CD4-positive, alpha-beta memory T cell (primary cell): ENCODE measurements at regions not wholly inside any gene's neighbourhood (a gene's known extent, or its start where the extent isn't known, plus 50 kb on each side); places are given as distances from the start of the nearest gene placed in this dataset.

ENCODE experiments used
- CTCF ChIA-PET: fragments of 350-600 bp; sonication (Branson Sonifier 250); formaldehyde crosslinking; loops from one replicate; lab custom pipeline; 2021; ENCODE audit warnings: inconsistent platforms; ENCODE audit not compliant: partially characterized antibody; lab: Charles Lee
- POLR2A ChIA-PET: fragments of 350-600 bp; sonication (Branson Sonifier 250); formaldehyde crosslinking; loops from one replicate; lab custom pipeline; 2021; ENCODE audit not compliant: partially characterized antibody; lab: Charles Lee
- DNase-seq, 5 donors: peaks; one replicate each; pipeline versions ENCODE4 v3.0.0 to v3.0.0-alpha.2; 2020 to 2022; ENCODE audit warnings: mixed read lengths in 1 of 5
- H3K27ac ChIP-seq: one replicate; pipeline ENCODE4 v1.7.0; 2013; ENCODE audit warnings: low read depth, low read length
- H3K27me3 ChIP-seq: 2 replicates; pipeline ENCODE4 v1.7.0; 2013; ENCODE audit warnings: mild to moderate bottlenecking, low read length, moderate library complexity; ENCODE audit not compliant: insufficient read depth
- H3K36me3 ChIP-seq: 2 replicates; pipeline ENCODE4 v1.7.0; 2013; ENCODE audit warnings: mild to moderate bottlenecking, low read length, moderate library complexity; ENCODE audit not compliant: insufficient read depth
- H3K4me1 ChIP-seq: 2 replicates; pipeline ENCODE4 v1.7.0; 2013; ENCODE audit warnings: mild to moderate bottlenecking, low read length, moderate library complexity; ENCODE audit not compliant: insufficient read depth
- H3K4me3 ChIP-seq, 2 donors: one replicate each; pipeline ENCODE4 v1.7.0; 2013; ENCODE audit warnings: low read length in 2 of 2, mild to moderate bottlenecking in 1 of 2
- H3K9me3 ChIP-seq, 2 donors: one replicate each; pipeline ENCODE4 v1.7.0; 2013; ENCODE audit warnings: low read length in 2 of 2, control low read depth in 1 of 2; ENCODE audit not compliant: control insufficient read depth in 1 of 2
- H3K27ac Mint-ChIP-seq, 7 donors: one replicate each; pipeline ENCODE4 v1.8.0; 2020 to 2021; ENCODE audit warnings: mixed read lengths in 7 of 7, mild to moderate bottlenecking in 6 of 7, inconsistent platforms in 3 of 7, moderate library complexity in 3 of 7
- H3K27me3 Mint-ChIP-seq, 2 donors: one replicate each; pipeline ENCODE4 v1.8.0; 2020 to 2021; ENCODE audit warnings: mixed read lengths in 2 of 2
- H3K36me3 Mint-ChIP-seq, 2 donors: one replicate each; pipeline ENCODE4 v1.8.0; 2020 to 2021; ENCODE audit warnings: mixed read lengths in 2 of 2, inconsistent platforms in 1 of 2, mild to moderate bottlenecking in 1 of 2
- H3K4me1 Mint-ChIP-seq, 4 donors: one replicate each; pipeline ENCODE4 v1.8.0; 2020 to 2021; ENCODE audit warnings: mixed read lengths in 4 of 4, mild to moderate bottlenecking in 1 of 4
- H3K4me3 Mint-ChIP-seq, 8 donors: one replicate each; pipeline ENCODE4 v1.8.0; 2020 to 2021; ENCODE audit warnings: mixed read lengths in 8 of 8, mild to moderate bottlenecking in 7 of 8, moderate library complexity in 6 of 8, inconsistent platforms in 3 of 8
- H3K9me3 Mint-ChIP-seq, 8 donors: one replicate each; pipeline ENCODE4 v1.8.0; 2020 to 2021; ENCODE audit warnings: mixed read lengths in 8 of 8, mild to moderate bottlenecking in 5 of 8, inconsistent platforms in 3 of 8, moderate library complexity in 1 of 8
- intact Hi-C: fragments of 100-400 bp; cut with micrococcal nuclease; formaldehyde crosslinking; loops from one replicate; pipeline ENCODE4 v1.15.1; 2023

- no peak overlapping the region for H3K27ac ChIP-seq
- H3K4me3 Mint-ChIP-seq, result peak overlapping the region in 1 of 8 donors; percentile 10
- peak in 1 of 5 donors; percentile 12 for DNase-seq
- no peaks in the 10 kb centered on the region for H3K36me3 Mint-ChIP-seq
- H3K27ac Mint-ChIP-seq, result peak overlapping the region in 1 of 7 donors; percentile 66
- H3K27me3 Mint-ChIP-seq, result no peaks in the 10 kb centered on the region
- intact Hi-C loops, result loop anchor here (5.0 kb wide), 1 partner anchor 46 kb away; no protein-coding TSS in a partner anchor
- H3K27me3 ChIP-seq, result no peaks in the 10 kb centered on the region
- H3K9me3 Mint-ChIP-seq, result no peaks in the 10 kb centered on the region
- H3K9me3 ChIP-seq, result no peaks in the 10 kb centered on the region
- no peak overlapping the region for H3K4me3 ChIP-seq
- peaks cover 35% of the 10 kb centered on the region for H3K4me1 ChIP-seq
- peaks cover 23 to 53% (median 29%) of the 10 kb centered on the region in 4 donors for H3K4me1 Mint-ChIP-seq
- ChIA-PET POLR2A (interaction anchor here (0.7 to 1.2 kb wide), 3 partner anchors 13 to 431 kb away, joined by 3 to 4 read pairs (median 4); partner anchors contain the start of gene TLE3), CTCF (interaction anchor here (1.4 kb wide), 1 partner anchor 310 kb away, joined by 3 read pairs; no protein-coding TSS in a partner anchor)
- H3K36me3 ChIP-seq, result no peaks in the 10 kb centered on the region
Measured at GRCh38 chr15:69666441-69666882, 213.8 kb downstream of the RPLP1 start.

DNA sequence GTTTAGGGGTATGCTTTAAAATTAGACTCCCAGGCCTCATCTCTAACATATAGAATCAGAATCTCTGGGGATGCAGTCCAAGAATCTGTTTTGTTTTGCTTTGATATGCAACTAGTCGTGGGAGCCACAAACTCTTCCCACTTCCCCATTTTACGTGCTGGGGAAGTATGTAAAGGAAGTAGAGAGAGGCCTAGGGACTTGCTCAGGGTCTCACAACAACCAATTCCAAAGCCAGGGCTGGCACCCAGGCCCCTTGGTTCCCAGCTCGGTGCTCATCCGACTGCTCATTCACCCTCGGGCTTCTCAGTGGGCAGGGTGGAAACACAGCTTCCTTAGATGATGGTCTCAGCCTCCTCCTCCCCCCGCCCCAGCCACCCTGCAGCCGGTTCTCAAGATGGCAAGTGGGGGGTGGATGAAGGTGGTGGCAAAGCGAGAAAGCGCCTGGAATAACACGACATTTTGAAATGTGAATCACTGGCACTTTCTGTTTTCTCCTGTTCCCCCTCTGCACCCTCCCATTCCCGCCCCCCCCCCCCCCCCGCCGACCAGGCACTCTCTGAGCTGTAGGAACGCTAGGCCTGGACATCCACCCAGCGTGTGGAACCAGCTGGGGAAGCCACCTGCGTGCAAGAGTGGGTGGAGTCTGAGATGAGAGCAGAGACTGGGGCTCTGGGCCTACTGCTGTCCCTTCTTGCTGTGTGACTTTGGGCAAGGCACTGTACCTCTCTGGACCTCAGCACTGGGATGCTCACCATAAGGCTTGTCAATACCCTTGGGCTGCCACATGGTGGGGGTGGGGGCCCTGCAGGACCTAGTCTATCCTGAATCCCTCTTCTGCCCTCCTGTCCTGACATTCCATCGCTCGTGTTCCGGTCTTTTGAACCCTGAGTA is 214.5 kb downstream of the RPLP1 start:
- no peak overlapping the region for H3K4me3 Mint-ChIP-seq
- no peak overlapping the region for H3K27ac ChIP-seq

GRCh38 chr15:69668039-69668705 is 215.6 kb downstream of the RPLP1 start:
- intact Hi-C loops, result loop anchor here (5.0 kb wide), 1 partner anchor 44 kb away; no protein-coding TSS in a partner anchor
- H3K27me3 Mint-ChIP-seq, result no peaks in the 10 kb centered on the region
- Histone ChIP-seq H3K36me3 (no peaks in the 10 kb centered on the region), H3K4me1 (peaks cover 35% of the 10 kb centered on the region), H3K27ac (no peak overlapping the region), H3K4me3 (no peak overlapping the region), H3K27me3 (no peaks in the 10 kb centered on the region), H3K9me3 (no peaks in the 10 kb centered on the region)
- peak in 1 of 5 donors; percentile 2 for DNase-seq
- POLR2A ChIA-PET, result interaction anchor here (0.7 to 3.0 kb wide), 8 partner anchors 10 to 835 kb away, joined by 3 to 18 read pairs (median 6); partner anchors contain the start of gene TLE3
- peaks cover 23 to 56% (median 27%) of the 10 kb centered on the region in 4 donors for H3K4me1 Mint-ChIP-seq
- H3K4me3 Mint-ChIP-seq, result peak overlapping the region in 3 of 8 donors; percentile 13 to 78 (median 38)
- peak overlapping the region; percentile 41 to 85 (median 57) for H3K27ac Mint-ChIP-seq
- no peaks in the 10 kb centered on the region for H3K9me3 Mint-ChIP-seq
- no peaks in the 10 kb centered on the region for H3K36me3 Mint-ChIP-seq
- CTCF ChIA-PET, result interaction anchor here (0.9 to 1.4 kb wide), 2 partner anchors 60 to 90 kb away, joined by 3 to 4 read pairs; no protein-coding TSS in a partner anchor

More for the DNA sequence above, 214.5 kb downstream of the RPLP1 start:
- H3K27ac Mint-ChIP-seq, result no peak overlapping the region
- Histone ChIP-seq H3K27me3 (no peaks in the 10 kb centered on the region), H3K36me3 (no peaks in the 10 kb centered on the region), H3K9me3 (no peaks in the 10 kb centered on the region), H3K4me3 (no peak overlapping the region), H3K4me1 (peaks cover 35% of the 10 kb centered on the region)
- intact Hi-C loops, result loop anchor here (5.0 kb wide), 1 partner anchor 45 kb away; no protein-coding TSS in a partner anchor
- H3K4me1 Mint-ChIP-seq, result peaks cover 23 to 56% (median 29%) of the 10 kb centered on the region in 4 donors
- POLR2A ChIA-PET, result interaction anchor here (0.7 to 3.0 kb wide), 6 partner anchors 8 to 431 kb away, joined by 3 to 18 read pairs (median 4); partner anchors contain the start of gene TLE3
- no peaks in the 10 kb centered on the region for H3K36me3 Mint-ChIP-seq
- DNase-seq, result no peak
- CTCF ChIA-PET, result interaction anchor here (1.4 kb wide), 1 partner anchor 61 kb away, joined by 4 read pairs; no protein-coding TSS in a partner anchor
- no peaks in the 10 kb centered on the region for H3K9me3 Mint-ChIP-seq
- H3K27me3 Mint-ChIP-seq, result no peaks in the 10 kb centered on the region

GRCh38 chr15:69668963-69669362 is 216.3 kb downstream of the RPLP1 start:
- H3K27ac ChIP-seq, result no peak overlapping the region
- H3K4me3 Mint-ChIP-seq, result peak overlapping the region in 7 of 8 donors; percentile 25 to 78 (median 47)
- H3K27ac Mint-ChIP-seq, result peak overlapping the region in 6 of 7 donors; percentile 50 to 88 (median 70)
- H3K4me1 Mint-ChIP-seq, result peaks cover 23 to 56% (median 27%) of the 10 kb centered on the region in 4 donors
- H3K36me3 Mint-ChIP-seq, result no peaks in the 10 kb centered on the region
- no peaks in the 10 kb centered on the region for H3K9me3 ChIP-seq
- CTCF ChIA-PET, result interaction anchor here (0.9 to 1.0 kb wide), 2 partner anchors 60 to 89 kb away, joined by 3 to 6 read pairs; no protein-coding TSS in a partner anchor
- no peaks in the 10 kb centered on the region for H3K9me3 Mint-ChIP-seq
- POLR2A ChIA-PET, result interaction anchor here (1.2 to 3.0 kb wide), 6 partner anchors 44 to 834 kb away, joined by 3 to 18 read pairs (median 8); partner anchors contain the start of gene TLE3
- peaks cover 35% of the 10 kb centered on the region for H3K4me1 ChIP-seq
- intact Hi-C loops, result loop anchor here (5.0 kb wide), 1 partner anchor 43 kb away; no protein-coding TSS in a partner anchor
- H3K4me3 ChIP-seq, result no peak overlapping the region
- no peaks in the 10 kb centered on the region for H3K27me3 ChIP-seq
- H3K27me3 Mint-ChIP-seq, result no peaks in the 10 kb centered on the region
- peak in 4 of 5 donors; percentile 12 to 38 (median 20) for DNase-seq
- no peaks in the 10 kb centered on the region for H3K36me3 ChIP-seq

- no peak overlapping the region for H3K4me3 ChIP-seq
- ChIA-PET CTCF (interaction anchor here (1.0 kb wide), 1 partner anchor 59 kb away, joined by 6 read pairs; no protein-coding TSS in a partner anchor), POLR2A (interaction anchor here (1.3 to 3.0 kb wide), 4 partner anchors 43 to 52 kb away, joined by 4 to 18 read pairs (median 10); no protein-coding TSS in a partner anchor)
- H3K4me1 ChIP-seq, result peaks cover 35% of the 10 kb centered on the region
- Mint-ChIP-seq H3K27ac (peak overlapping the region in 4 of 7 donors; percentile 53 to 85 (median 69)), H3K36me3 (no peaks in the 10 kb centered on the region), H3K4me1 (peaks cover 23 to 56% (median 27%) of the 10 kb centered on the region in 4 donors), H3K9me3 (no peaks in the 10 kb centered on the region), H3K4me3 (peak overlapping the region in 7 of 8 donors; percentile 46 to 78 (median 49)), H3K27me3 (no peaks in the 10 kb centered on the region)
- H3K27ac ChIP-seq, result no peak overlapping the region
- intact Hi-C loops, result loop anchor here (5.0 kb wide), 1 partner anchor 43 kb away; no protein-coding TSS in a partner anchor
- no peaks in the 10 kb centered on the region for H3K27me3 ChIP-seq
- no peaks in the 10 kb centered on the region for H3K9me3 ChIP-seq
- H3K36me3 ChIP-seq, result no peaks in the 10 kb centered on the region
- no peak for DNase-seq
Measured at GRCh38 chr15:69669446-69669845, 216.8 kb downstream of the RPLP1 start.

DNA sequence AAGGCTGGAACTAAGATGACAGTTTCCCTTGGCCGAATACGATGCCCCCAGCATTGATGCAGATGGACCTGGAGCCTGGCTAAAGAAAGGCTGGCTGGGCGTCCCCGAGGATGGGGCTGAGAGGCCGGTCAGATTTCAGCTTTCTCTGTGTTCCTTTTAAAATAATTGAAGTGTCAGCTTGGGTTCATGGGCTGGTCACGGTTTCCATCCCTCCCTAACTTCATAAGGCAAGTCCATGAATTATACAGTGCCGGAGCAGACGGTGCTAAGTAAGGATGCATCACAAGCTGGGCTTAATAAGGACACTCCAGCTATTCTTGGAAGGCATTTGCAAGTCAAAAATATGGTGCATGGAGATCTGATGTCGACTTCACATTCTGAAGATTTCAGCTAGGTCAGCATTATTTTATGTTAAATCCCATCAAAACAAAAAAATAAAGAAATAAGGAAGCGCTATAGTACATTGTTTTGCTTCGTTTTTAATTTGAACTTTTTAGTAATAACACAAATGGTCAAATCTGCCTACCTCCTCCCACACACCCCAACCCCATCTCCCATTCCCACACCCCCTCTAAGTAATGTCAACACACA is 220.8 kb downstream of the RPLP1 start:
- Mint-ChIP-seq H3K4me1 (peaks cover 14 to 27% (median 18%) of the 10 kb centered on the region in 4 donors), H3K27me3 (no peaks in the 10 kb centered on the region), H3K9me3 (peaks cover 0 to 4% (median 0%) of the 10 kb centered on the region in 8 donors), H3K27ac (no peak overlapping the region), H3K4me3 (no peak overlapping the region), H3K36me3 (no peaks in the 10 kb centered on the region)
- Histone ChIP-seq H3K27ac (no peak overlapping the region), H3K27me3 (no peaks in the 10 kb centered on the region), H3K36me3 (no peaks in the 10 kb centered on the region), H3K4me1 (peaks cover 25% of the 10 kb centered on the region), H3K4me3 (no peak overlapping the region), H3K9me3 (no peaks in the 10 kb centered on the region)
- intact Hi-C loops, result no loop called here
- ChIA-PET CTCF (interaction anchor here (1.1 kb wide), 1 partner anchor 47 kb away, joined by 3 read pairs; no protein-coding TSS in a partner anchor), POLR2A (no interaction called here)
- DNase-seq, result no peak
